MM.1S (cell line): ENCODE measurements at regions not wholly inside any gene's neighbourhood (a gene's known extent, or its start where the extent isn't known, plus 50 kb on each side); places are given as distances from the start of the nearest gene placed in this dataset.

Source experiments
- DNase-seq: peaks from one replicate; pipeline ENCODE4 v3.0.0-alpha.2; 2015
- H2AFZ ChIP-seq: fragments of 300-600 bp; sonication (generic); 2 replicates; pipeline ENCODE4 v1.6.0; 2016; ENCODE audit warnings: antibody characterized with exemption, low read length
- H3F3A ChIP-seq: fragments of 300-600 bp; sonication (generic); 2 replicates; pipeline ENCODE4 v1.6.1; 2016; ENCODE audit warnings: mild to moderate bottlenecking, antibody characterized with exemption, low read length, moderate library complexity, mixed read lengths; ENCODE audit not compliant: insufficient read depth
- H3K27ac ChIP-seq: fragments of 300-600 bp; sonication (generic); 2 replicates; pipeline ENCODE4 v1.5.1; 2016; ENCODE audit warnings: mild to moderate bottlenecking, low read length
- H3K27me3 ChIP-seq: fragments of 300-600 bp; sonication (generic); replicated peaks from 2 replicates; pipeline ENCODE4 v1.6.0; 2016; ENCODE audit warnings: low read length; ENCODE audit not compliant: insufficient read depth
- H3K36me3 ChIP-seq: fragments of 300-600 bp; sonication (generic); replicated peaks from 2 replicates; pipeline ENCODE4 v1.6.1; 2016; ENCODE audit warnings: mild to moderate bottlenecking, low read length, mixed read lengths; ENCODE audit not compliant: insufficient read depth
- H3K4me1 ChIP-seq: fragments of 300-600 bp; sonication (generic); 2 replicates; pipeline ENCODE4 v1.6.1; 2016; ENCODE audit warnings: low read length, mixed read lengths
- H3K4me2 ChIP-seq: fragments of 300-600 bp; sonication (generic); 2 replicates; pipeline ENCODE4 v1.6.0; 2016; ENCODE audit warnings: low read depth, low read length
- H3K4me3 ChIP-seq: fragments of 300-600 bp; sonication (generic); 2 replicates; pipeline ENCODE4 v1.5.1; 2016; ENCODE audit warnings: low read length, mixed read lengths
- H3K79me2 ChIP-seq: fragments of 300-600 bp; sonication (generic); 2 replicates; pipeline ENCODE4 v1.6.1; 2016; ENCODE audit warnings: mixed run types, low read length, mixed read lengths
- H3K9ac ChIP-seq: fragments of 300-600 bp; sonication (generic); 2 replicates; pipeline ENCODE4 v1.6.1; 2016; ENCODE audit warnings: low read length, mixed read lengths
- H3K9me2 ChIP-seq: fragments of 300-600 bp; sonication (generic); replicated peaks from 2 replicates; pipeline ENCODE4 v1.6.1; 2016; ENCODE audit warnings: mild to moderate bottlenecking, low read length, mixed read lengths; ENCODE audit not compliant: insufficient read depth
- H3K9me3 ChIP-seq: fragments of 300-600 bp; sonication (generic); replicated peaks from 2 replicates; pipeline ENCODE4 v1.6.1; 2016; ENCODE audit warnings: mild to moderate bottlenecking, low read length, mixed read lengths; ENCODE audit not compliant: insufficient read depth
- H4K20me1 ChIP-seq: fragments of 300-600 bp; sonication (generic); 2 replicates; pipeline ENCODE4 v1.6.1; 2016; ENCODE audit warnings: mild to moderate bottlenecking, low read length, moderate library complexity, mixed read lengths; ENCODE audit not compliant: insufficient read depth
- EZH2 ChIP-seq: fragments of 300-600 bp; sonication (generic); optimal IDR thresholded peaks from 2 replicates; pipeline ENCODE3; 2017; ENCODE audit warnings: low read depth, mild to moderate bottlenecking, antibody characterized with exemption, low read length, mixed read lengths
- EZH2phosphoT487 ChIP-seq: fragments of 300-600 bp; sonication (generic); IDR thresholded peaks from 2 replicates; pipeline ENCODE4 v1.6.1; 2018; ENCODE audit warnings: antibody characterized with exemption, low read length
- TF ChIP-seq, protein P1 (sequence below): fragments of 300-600 bp; sonication (generic); IDR thresholded peaks from 2 replicates; pipeline ENCODE4 v1.5.1; 2016; ENCODE audit warnings: antibody characterized with exemption, low read length, mixed read lengths

GRCh38 chr14:105847400-105847799, 321.0 kb downstream of the TMEM121 start:
- Histone ChIP-seq H3K27ac (no peak overlapping the region), H3K9me2 (no peaks in the 10 kb centered on the region), H3K4me3 (no peak overlapping the region), H3K79me2 (no peaks in the 10 kb centered on the region), H3K27me3 (no peaks in the 10 kb centered on the region), H3F3A (no peaks in the 10 kb centered on the region), H4K20me1 (no peaks in the 10 kb centered on the region), H3K36me3 (no peaks in the 10 kb centered on the region), H3K4me1 (no peaks in the 10 kb centered on the region), H3K9ac (no peak overlapping the region), H3K9me3 (no peaks in the 10 kb centered on the region), H3K4me2 (no peak overlapping the region), H2AFZ (no peak overlapping the region)
- no peak for DNase-seq
- no peak for TF ChIP-seq EZH2
- TF ChIP-seq EZH2phosphoT487 = no peak
- TF ChIP-seq, protein P1, sequence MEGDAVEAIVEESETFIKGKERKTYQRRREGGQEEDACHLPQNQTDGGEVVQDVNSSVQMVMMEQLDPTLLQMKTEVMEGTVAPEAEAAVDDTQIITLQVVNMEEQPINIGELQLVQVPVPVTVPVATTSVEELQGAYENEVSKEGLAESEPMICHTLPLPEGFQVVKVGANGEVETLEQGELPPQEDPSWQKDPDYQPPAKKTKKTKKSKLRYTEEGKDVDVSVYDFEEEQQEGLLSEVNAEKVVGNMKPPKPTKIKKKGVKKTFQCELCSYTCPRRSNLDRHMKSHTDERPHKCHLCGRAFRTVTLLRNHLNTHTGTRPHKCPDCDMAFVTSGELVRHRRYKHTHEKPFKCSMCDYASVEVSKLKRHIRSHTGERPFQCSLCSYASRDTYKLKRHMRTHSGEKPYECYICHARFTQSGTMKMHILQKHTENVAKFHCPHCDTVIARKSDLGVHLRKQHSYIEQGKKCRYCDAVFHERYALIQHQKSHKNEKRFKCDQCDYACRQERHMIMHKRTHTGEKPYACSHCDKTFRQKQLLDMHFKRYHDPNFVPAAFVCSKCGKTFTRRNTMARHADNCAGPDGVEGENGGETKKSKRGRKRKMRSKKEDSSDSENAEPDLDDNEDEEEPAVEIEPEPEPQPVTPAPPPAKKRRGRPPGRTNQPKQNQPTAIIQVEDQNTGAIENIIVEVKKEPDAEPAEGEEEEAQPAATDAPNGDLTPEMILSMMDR = no peak

DNA sequence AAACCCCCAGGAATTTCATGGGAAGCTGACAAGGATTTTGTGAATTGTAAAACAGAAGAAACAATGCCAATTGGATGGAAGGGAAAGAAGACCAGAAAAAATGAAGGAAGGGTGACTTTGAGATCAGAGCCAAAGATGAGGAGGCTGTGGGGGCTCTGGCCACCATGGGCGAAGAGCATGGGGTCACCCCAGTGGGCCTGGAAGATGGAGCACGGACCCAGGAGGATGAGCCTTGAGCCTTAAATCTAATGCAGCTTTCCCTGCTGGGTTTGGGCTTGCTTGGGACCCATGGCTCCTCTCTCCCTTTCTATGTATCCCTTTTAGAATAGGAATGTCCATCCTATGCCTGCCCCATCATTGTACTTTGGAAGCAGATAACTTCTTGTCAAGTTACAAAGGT, 322.2 kb downstream of the TMEM121 start:
- H3K36me3 ChIP-seq = no peaks in the 10 kb centered on the region
- H3K9me3 ChIP-seq = no peaks in the 10 kb centered on the region
- no peaks in the 10 kb centered on the region for H3K9me2 ChIP-seq
- H3K4me2 ChIP-seq = no peak overlapping the region
- H2AFZ ChIP-seq = no peak overlapping the region
- no peak overlapping the region for H3K4me3 ChIP-seq
- H3K9ac ChIP-seq = no peak overlapping the region
- no peak for TF ChIP-seq EZH2phosphoT487
- TF ChIP-seq, protein P1 = no peak
- TF ChIP-seq EZH2 = no peak
- DNase-seq = no peak
- no peaks in the 10 kb centered on the region for H4K20me1 ChIP-seq
- H3K27ac ChIP-seq = no peak overlapping the region
- no peaks in the 10 kb centered on the region for H3K79me2 ChIP-seq
- no peaks in the 10 kb centered on the region for H3F3A ChIP-seq
- no peaks in the 10 kb centered on the region for H3K4me1 ChIP-seq
- H3K27me3 ChIP-seq = no peaks in the 10 kb centered on the region

DNA sequence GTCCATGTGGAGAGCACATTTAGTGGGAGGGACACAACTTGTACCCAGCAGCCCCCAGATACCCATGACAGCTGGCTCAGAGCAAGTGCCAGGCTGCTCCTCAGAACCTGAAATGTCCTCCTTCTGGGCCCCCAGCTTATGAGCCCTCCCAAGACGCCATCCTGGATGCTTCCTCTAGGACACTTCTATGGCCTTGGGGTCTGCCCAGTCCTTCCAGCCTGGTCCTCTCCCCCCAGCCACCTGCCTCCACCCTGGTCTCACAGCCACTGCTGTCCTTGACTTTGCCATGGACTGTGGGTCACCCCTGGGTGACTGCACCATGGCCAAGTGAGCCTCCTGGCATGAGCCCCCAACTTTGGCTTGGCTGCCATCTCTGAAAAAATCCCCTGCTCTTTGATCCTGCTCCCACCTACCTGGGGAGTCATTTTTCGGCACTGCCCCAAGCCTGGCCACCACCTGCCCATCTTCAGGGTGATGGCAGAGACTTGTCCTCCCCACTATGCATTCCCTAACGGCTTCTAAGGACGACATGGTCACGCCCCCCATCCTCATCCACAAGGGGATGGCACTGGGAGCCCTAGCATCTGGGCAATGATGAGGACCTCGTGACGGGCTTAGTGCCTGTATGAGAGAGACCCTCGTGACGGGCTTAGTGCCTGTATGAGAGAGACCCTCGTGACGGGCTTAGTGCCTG, 323.7 kb downstream of the TMEM121 start:
- H3K27ac ChIP-seq = no peak overlapping the region
- H3K9me3 ChIP-seq = no peaks in the 10 kb centered on the region
- H3F3A ChIP-seq = no peaks in the 10 kb centered on the region
- no peak overlapping the region for H3K4me3 ChIP-seq
- no peak overlapping the region for H3K4me2 ChIP-seq
- H4K20me1 ChIP-seq = no peaks in the 10 kb centered on the region
- H3K4me1 ChIP-seq = no peaks in the 10 kb centered on the region
- no peak overlapping the region for H3K9ac ChIP-seq
- H3K9me2 ChIP-seq = no peaks in the 10 kb centered on the region
- no peak overlapping the region for H2AFZ ChIP-seq
- TF ChIP-seq, protein P1 = no peak
- TF ChIP-seq EZH2 (no peak), EZH2phosphoT487 (no peak)
- no peak for DNase-seq
- H3K27me3 ChIP-seq = no peaks in the 10 kb centered on the region
- no peaks in the 10 kb centered on the region for H3K79me2 ChIP-seq
- H3K36me3 ChIP-seq = no peaks in the 10 kb centered on the region
